GM19452 (cell line): ENCODE measurements at regions not wholly inside any gene's neighbourhood (a gene's known extent, or its start where the extent isn't known, plus 50 kb on each side); places are given as distances from the start of the nearest gene placed in this dataset.
"Not testable (repeated sequence)": the region's sequence is repeated elsewhere in the genome, so short reads cannot be mapped to it uniquely, and the experiment has no call there.

Experiments used
- ATAC-seq: cut with Tn5 transposase; IDR thresholded peaks from one replicate; pipeline ENCODE4 v1.9.1; 2021; ENCODE audit not compliant: unreplicated experiment

GRCh38 chr1:213572912-213573647 is 414.7 kb upstream of the PROX1 start:
- ATAC-seq, result no peak

GRCh38 chr1:213573648-213574009 is 414.1 kb upstream of the PROX1 start:
- ATAC-seq, result no peak

GRCh38 chr1:213582976-213583567 is 404.7 kb upstream of the PROX1 start:
- ATAC-seq, result no peak

- ATAC-seq, result no peak
Measured at GRCh38 chr1:213584272-213584671, 403.5 kb upstream of the PROX1 start.

- no peak for ATAC-seq
Measured at GRCh38 chr1:213585402-213585801, 402.4 kb upstream of the PROX1 start.

- ATAC-seq, result no peak
Measured at GRCh38 chr1:213585959-213586586, 401.7 kb upstream of the PROX1 start.

- no peak for ATAC-seq
Measured at GRCh38 chr1:213586587-213586972, 401.2 kb upstream of the PROX1 start.

GRCh38 chr1:213596729-213597128 is 391.0 kb upstream of the PROX1 start:
- ATAC-seq, result no peak

- no peak for ATAC-seq
Measured at GRCh38 chr1:213598263-213598662, 389.5 kb upstream of the PROX1 start.

- ATAC-seq, result no peak
Measured at GRCh38 chr1:213600879-213601278, 386.9 kb upstream of the PROX1 start.

- not testable (repeated sequence) for ATAC-seq
Measured at GRCh38 chr1:213601705-213602104, 386.1 kb upstream of the PROX1 start.

GRCh38 chr1:213602796-213603486 is 384.8 kb upstream of the PROX1 start:
- no peak for ATAC-seq

GRCh38 chr1:213604477-213604876 is 383.3 kb upstream of the PROX1 start:
- no peak for ATAC-seq

- ATAC-seq, result no peak
Measured at GRCh38 chr1:213605732-213606131, 382.0 kb upstream of the PROX1 start.

- no peak for ATAC-seq
Measured at GRCh38 chr1:213606252-213606820, 381.4 kb upstream of the PROX1 start.

GRCh38 chr1:213613549-213613948 is 374.2 kb upstream of the PROX1 start:
- no peak for ATAC-seq

- ATAC-seq, result no peak
Measured at GRCh38 chr1:213615226-213615916, 372.4 kb upstream of the PROX1 start.

GRCh38 chr1:213617133-213617532 is 370.6 kb upstream of the PROX1 start:
- ATAC-seq, result no peak

GRCh38 chr1:213618094-213618493 is 369.7 kb upstream of the PROX1 start:
- no peak for ATAC-seq

- no peak for ATAC-seq
Measured at GRCh38 chr1:213619026-213619425, 368.7 kb upstream of the PROX1 start.

- no peak for ATAC-seq
Measured at GRCh38 chr1:213621077-213621476, 366.7 kb upstream of the PROX1 start.
